HL-60 (cell line): ENCODE measurements at regions not wholly inside any gene's neighbourhood (a gene's known extent, or its start where the extent isn't known, plus 50 kb on each side); places are given as distances from the start of the nearest gene placed in this dataset.

ENCODE experiments used
- DNase-seq, 2 experiments: peaks; one replicate each; pipeline ENCODE4 v3.0.0-alpha.2; 2010 to 2020; ENCODE audit warnings: low read depth in 1 of 2, low spot score in 1 of 2
- H3K27ac ChIP-seq: fragments of 250-450 bp; sonication (Bioruptor Pico); replicated peaks from 2 replicates; pipeline ENCODE4 v1.5.1; 2020; ENCODE audit warnings: mild to moderate bottlenecking, moderate library complexity
- H3K27me3 ChIP-seq: fragments of 250-450 bp; sonication (Bioruptor Pico); 2 replicates; pipeline ENCODE4 v1.5.1; 2021; ENCODE audit warnings: mild to moderate bottlenecking, moderate library complexity; ENCODE audit not compliant: insufficient read depth, poor library complexity, severe bottlenecking
- H3K4me3 ChIP-seq: replicated peaks from 2 replicates; pipeline ENCODE4 v1.5.1; 2011; ENCODE audit warnings: mild to moderate bottlenecking, control low read depth, low read length; ENCODE audit not compliant: insufficient read depth
- GABPA ChIP-seq: IDR thresholded peaks from 2 replicates; pipeline ENCODE4 v1.6.1; 2012; ENCODE audit warnings: low read depth
- POLR2AphosphoS5 ChIP-seq: IDR thresholded peaks from 2 replicates; pipeline ENCODE4 v1.6.1; 2012; ENCODE audit warnings: low read depth
- SPI1 ChIP-seq: IDR thresholded peaks from 2 replicates; pipeline ENCODE4 v1.6.1; 2012; ENCODE audit warnings: low read depth, mild to moderate bottlenecking, borderline replicate concordance
- TF ChIP-seq, protein P1 (sequence below): IDR thresholded peaks from 2 replicates; pipeline ENCODE4 v1.6.1; 2012; ENCODE audit warnings: low read depth; ENCODE audit not compliant: insufficient replicate concordance
- TF ChIP-seq, protein P2 (sequence below): IDR thresholded peaks from one replicate; pipeline ENCODE4 v1.5.1; 2011; ENCODE audit warnings: low read length, control low read depth, inconsistent platforms; ENCODE audit not compliant: insufficient read depth

DNA sequence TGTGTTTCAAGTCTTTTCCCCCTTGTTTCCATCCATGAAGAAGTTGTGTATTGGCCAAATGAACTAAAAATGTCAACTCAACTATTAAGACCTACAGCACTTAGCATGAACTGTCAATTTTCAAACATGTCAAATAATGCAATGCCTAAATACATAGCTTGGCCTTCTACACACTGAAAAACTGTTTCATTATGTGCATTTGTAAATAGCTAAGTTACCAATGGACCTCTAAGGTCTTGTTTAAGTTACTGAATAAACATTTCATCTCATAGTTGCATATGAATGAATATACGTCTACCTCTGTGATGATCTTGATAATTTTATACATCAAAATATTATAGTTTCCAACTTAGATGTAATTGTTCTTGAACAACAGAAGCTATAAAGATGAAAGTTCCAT, 744.5 kb downstream of the EFNB2 start:
- Histone ChIP-seq H3K4me3 (no peak overlapping the region), H3K27me3 (no peaks in the 10 kb centered on the region), H3K27ac (no peak overlapping the region)
- DNase-seq, result no peak
- TF ChIP-seq, protein P1, sequence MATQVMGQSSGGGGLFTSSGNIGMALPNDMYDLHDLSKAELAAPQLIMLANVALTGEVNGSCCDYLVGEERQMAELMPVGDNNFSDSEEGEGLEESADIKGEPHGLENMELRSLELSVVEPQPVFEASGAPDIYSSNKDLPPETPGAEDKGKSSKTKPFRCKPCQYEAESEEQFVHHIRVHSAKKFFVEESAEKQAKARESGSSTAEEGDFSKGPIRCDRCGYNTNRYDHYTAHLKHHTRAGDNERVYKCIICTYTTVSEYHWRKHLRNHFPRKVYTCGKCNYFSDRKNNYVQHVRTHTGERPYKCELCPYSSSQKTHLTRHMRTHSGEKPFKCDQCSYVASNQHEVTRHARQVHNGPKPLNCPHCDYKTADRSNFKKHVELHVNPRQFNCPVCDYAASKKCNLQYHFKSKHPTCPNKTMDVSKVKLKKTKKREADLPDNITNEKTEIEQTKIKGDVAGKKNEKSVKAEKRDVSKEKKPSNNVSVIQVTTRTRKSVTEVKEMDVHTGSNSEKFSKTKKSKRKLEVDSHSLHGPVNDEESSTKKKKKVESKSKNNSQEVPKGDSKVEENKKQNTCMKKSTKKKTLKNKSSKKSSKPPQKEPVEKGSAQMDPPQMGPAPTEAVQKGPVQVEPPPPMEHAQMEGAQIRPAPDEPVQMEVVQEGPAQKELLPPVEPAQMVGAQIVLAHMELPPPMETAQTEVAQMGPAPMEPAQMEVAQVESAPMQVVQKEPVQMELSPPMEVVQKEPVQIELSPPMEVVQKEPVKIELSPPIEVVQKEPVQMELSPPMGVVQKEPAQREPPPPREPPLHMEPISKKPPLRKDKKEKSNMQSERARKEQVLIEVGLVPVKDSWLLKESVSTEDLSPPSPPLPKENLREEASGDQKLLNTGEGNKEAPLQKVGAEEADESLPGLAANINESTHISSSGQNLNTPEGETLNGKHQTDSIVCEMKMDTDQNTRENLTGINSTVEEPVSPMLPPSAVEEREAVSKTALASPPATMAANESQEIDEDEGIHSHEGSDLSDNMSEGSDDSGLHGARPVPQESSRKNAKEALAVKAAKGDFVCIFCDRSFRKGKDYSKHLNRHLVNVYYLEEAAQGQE, result no peak
- no peak for TF ChIP-seq SPI1
- TF ChIP-seq GABPA, result no peak
- TF ChIP-seq, protein P2, sequence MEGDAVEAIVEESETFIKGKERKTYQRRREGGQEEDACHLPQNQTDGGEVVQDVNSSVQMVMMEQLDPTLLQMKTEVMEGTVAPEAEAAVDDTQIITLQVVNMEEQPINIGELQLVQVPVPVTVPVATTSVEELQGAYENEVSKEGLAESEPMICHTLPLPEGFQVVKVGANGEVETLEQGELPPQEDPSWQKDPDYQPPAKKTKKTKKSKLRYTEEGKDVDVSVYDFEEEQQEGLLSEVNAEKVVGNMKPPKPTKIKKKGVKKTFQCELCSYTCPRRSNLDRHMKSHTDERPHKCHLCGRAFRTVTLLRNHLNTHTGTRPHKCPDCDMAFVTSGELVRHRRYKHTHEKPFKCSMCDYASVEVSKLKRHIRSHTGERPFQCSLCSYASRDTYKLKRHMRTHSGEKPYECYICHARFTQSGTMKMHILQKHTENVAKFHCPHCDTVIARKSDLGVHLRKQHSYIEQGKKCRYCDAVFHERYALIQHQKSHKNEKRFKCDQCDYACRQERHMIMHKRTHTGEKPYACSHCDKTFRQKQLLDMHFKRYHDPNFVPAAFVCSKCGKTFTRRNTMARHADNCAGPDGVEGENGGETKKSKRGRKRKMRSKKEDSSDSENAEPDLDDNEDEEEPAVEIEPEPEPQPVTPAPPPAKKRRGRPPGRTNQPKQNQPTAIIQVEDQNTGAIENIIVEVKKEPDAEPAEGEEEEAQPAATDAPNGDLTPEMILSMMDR, result no peak
- no peak for TF ChIP-seq POLR2AphosphoS5

DNA sequence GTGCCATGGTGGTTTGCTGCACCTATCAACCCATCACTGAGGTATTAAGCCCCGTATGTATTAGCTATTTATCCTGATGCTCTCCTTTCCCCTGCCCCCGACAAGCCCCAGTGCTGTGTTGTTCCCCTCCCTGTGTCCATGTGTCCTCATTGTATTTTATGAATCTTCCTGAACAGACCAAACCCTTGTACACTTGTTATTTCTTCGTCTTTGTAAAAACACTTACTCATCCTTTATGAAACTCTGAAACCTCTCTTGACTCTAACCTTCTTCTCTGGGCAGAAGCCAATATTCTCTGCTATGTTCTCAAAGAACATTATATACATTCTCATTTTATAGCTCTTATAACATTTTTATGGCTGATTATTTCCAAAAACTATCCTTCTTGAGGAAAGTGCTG, 746.9 kb downstream of the EFNB2 start:
- no peak overlapping the region for H3K4me3 ChIP-seq
- no peak overlapping the region for H3K27ac ChIP-seq
- DNase-seq, result no peak
- TF ChIP-seq, protein P1, result no peak
- no peak for TF ChIP-seq POLR2AphosphoS5
- no peak for TF ChIP-seq SPI1
- TF ChIP-seq, protein P2, result no peak
- TF ChIP-seq GABPA, result no peak
- H3K27me3 ChIP-seq, result no peaks in the 10 kb centered on the region

DNA sequence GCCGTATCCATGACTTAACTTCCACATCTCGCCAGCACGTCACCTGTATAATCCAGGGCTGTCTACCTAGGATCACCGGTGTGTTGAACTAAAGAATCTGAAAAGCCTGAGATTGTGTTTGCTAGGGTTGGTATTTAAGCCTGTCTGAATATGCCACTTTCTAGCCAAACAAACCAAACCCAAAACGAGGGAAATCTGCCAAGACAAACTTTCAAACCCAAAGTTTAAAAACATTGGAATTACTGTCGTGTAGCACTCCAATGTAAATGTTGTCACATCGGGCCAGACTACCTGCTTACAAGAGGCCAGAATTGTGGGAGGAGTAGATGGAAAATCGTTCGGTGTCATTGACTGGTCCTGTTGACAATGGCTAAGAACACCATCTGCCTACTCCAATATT, 747.8 kb downstream of the EFNB2 start:
- Histone ChIP-seq H3K4me3 (no peak overlapping the region), H3K27ac (no peak overlapping the region), H3K27me3 (no peaks in the 10 kb centered on the region)
- TF ChIP-seq GABPA (no peak), SPI1 (no peak), POLR2AphosphoS5 (no peak)
- TF ChIP-seq, protein P2, result no peak
- TF ChIP-seq, protein P1, result no peak
- no peak for DNase-seq
